GM19238 (cell line): ENCODE measurements at regions not wholly inside any gene's neighbourhood (a gene's known extent, or its start where the extent isn't known, plus 50 kb on each side); places are given as distances from the start of the nearest gene placed in this dataset.

ENCODE experiments used
- DNase-seq: peaks from one replicate; pipeline ENCODE4 v3.0.0; 2011; ENCODE audit warnings: low spot score; ENCODE audit not compliant: insufficient read length

DNA sequence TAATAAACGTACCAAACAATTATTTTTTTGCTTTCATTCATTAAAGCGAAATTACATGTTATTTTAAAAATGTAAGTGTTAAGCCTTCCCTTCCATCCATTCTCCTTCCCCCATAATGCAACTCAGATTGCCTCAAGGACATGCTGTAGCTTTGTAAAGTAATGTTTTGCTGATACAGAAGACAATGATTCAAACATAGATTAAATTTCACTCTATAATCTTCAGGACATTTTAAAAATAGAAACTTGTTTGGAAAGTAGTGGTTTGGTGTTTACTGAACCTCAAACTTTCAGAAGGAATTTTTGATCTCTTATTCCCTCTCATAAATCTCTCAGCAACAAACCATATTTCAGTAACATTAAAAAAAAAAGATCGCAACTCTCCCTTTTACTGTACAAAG lies 350.9 kb upstream of the HSF2 start:
- no peak for DNase-seq

GRCh38 chr6:122049341-122049740 lies 350.1 kb upstream of the HSF2 start:
- no peak for DNase-seq

- DNase-seq: no peak
Observed at GRCh38 chr6:122050242-122050755, 349.2 kb upstream of the HSF2 start.

DNA sequence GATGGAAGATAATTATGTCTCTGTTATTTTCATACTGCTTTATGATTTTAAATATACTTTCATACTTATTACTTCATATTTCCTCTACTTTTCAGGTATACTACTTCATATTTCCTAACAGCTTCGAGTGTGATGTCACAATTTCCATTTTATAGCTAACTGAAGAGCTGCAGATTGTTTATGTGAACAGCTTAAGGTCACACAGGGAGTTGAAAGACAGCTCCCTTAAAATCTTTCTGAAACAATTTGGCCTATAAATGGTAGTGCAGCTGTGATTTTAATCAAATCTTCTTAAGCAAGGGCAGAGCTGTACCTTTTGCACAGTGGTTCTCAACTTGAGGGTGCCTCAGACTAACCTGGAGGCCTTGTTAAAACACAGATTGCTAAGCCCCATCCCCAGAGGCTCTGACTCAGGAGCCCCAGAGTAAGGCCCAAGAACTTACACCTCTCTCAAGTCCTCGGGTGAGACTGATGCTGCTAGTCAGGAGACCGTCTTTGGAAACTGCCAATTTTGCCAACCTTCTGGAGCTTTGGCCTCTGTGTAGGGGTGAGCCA lies 347.0 kb upstream of the HSF2 start:
- DNase-seq: no peak

- DNase-seq: no peak
Observed at GRCh38 chr6:122059918-122060317, 339.5 kb upstream of the HSF2 start.

GRCh38 chr6:122061855-122062254 lies 337.6 kb upstream of the HSF2 start:
- DNase-seq: no peak

DNA sequence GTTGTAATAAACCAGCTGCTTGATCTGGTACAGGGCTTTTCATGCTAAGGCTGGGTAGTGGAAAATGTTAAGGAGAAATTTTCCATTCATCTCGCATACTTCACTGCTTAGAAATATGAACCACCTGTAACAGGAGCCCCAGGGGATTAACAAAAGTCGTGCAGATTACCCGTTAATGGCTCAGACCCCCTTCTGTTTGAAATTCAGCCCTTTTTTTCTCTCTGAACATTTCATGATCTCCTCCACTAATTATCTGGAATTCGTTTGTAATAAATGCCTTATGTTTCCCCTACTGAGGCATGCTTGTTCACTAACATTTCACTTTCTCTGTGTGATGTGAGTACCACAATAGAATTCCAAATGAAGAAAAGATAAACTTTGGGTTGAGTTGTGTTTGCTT lies 336.4 kb upstream of the HSF2 start:
- DNase-seq: no peak

- no peak for DNase-seq
Observed at GRCh38 chr6:122063761-122064160, 335.7 kb upstream of the HSF2 start.

DNA sequence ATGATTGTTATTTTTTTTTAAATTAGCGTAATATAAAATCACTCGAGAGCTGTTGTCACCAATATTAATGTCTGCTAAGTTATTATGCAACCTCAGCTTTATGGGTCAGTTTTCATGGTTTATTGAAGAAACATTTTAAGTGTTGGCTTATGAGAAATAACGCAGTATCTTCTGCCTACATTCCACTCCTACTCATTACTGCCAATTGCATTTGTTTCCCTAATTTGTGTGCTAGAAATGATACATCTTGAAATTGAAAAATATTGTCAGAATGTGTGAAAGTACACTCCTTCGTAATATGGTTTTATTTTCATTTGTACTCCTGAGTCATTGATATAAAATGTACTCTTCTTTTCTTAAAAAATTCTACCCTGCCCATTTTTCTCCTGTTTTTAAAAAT lies 333.3 kb upstream of the HSF2 start:
- DNase-seq: no peak

GRCh38 chr6:122068291-122068769 lies 331.1 kb upstream of the HSF2 start:
- no peak for DNase-seq

DNA sequence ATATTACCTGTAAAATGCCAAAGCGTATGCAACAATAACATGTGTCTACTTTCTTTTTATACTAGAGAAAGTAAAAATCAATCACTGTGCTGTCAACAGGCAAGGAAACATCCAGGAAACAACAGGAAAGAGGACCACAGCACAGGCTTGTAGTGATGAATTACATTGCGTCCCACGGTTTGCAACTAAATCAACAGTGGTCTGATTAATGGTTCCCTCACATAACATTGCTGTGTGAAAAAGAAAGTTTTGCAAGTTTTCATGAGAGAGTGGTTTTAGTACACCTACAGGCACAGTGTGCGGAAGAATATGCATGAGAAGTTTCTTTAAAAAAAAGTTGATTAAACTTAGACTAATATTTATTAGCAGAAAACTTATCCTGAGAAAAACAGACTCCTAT lies 329.5 kb upstream of the HSF2 start:
- no peak for DNase-seq

DNA sequence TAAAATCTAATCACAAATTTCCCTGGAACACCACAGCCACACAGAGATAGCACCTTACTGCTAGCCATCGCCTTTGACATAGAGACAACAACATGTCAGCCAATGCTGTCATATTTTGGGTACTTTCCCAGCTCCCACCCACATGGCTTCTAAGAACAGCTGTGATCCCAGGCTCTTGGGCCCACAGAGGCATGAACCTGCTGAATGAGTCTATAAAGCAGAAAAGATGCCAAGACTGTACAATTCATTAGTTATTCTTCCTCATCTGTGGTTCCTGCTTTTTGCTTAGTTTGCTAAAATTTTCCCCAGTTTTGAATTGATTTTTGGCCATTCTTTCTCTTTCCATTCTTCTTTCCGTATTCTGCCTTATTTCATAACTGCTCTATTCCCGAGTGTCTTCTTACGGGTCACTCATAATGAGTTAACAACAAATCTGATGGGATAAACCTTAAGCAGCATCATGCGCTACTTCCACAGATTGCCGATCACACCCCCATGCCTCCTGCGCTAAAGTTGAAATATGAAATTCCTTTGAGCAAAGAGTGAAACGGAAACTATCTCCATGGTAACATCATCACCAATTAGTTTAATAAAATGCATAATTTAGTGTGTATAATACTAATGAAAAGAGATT lies 327.3 kb upstream of the HSF2 start:
- DNase-seq: no peak

DNA sequence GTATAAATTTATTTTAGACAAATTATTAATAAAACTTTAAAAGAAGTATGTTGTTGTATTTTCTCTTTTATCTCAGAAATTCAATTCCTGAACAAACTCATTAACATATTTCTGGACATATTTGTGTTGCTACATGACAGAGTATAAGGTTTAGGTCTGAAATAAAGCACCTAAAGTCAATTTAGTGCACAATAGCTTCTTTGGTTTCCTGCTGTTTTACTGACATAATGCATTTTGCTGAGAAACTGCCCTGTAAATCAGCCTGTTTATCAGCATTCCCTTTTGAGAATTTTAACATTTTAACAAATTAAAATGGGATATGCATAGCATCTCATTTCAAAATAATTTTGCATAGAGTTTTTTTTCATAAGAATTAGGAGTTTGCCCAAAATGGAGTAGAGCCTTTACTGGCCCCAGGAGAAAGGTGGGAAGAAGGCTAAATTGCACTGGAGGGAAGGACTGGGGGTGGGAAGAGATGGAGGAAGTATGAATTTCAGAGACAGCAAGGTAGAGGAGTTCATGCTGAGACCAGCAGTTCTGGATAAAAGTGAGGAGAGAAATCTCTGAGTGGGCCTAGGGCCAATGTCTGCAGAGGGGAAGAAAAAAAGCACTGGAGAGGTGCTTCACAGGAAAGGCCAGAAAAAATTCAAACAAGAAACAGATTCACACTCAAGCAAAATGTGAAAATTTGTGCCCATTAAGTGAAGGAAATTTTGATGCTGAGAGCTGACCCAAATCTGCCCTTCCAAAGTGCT lies 324.2 kb upstream of the HSF2 start:
- no peak for DNase-seq

DNA sequence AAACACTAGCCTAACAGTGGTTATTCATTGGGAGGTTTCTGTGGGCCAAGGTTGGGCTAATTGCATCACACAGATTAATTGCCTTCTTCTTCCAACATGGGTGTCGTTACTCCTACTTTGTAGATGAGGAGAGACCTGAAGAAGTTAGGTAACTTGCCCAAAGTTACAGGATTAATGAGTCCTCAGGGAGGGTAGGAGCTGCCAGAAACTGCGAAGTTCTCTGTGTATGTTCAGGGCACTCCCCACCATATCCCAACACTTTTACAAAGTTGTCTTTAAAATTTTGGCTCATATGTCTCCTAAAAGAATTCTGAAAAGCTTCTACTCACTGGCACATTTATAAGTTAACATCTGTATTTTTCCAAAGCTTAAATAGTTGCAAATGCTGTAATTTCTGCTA lies 323.5 kb upstream of the HSF2 start:
- DNase-seq: no peak

DNA sequence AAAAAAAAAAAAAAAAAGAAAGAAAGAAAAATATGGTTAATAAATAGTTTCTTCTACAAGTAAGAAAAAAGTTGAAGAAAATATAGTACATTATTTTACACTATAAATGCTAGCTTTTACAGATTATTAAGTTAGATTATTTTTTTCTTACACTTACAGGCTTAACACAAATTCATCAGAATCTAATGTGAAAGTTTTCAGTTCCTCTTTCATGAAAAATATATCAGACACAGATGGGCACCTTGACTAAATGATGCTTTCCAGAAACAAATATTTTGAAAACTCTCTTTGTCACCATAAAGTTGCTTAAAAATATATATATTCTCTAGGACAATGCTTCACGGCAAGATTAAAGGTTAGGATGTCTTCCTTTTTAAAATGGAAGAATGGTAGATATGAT lies 321.8 kb upstream of the HSF2 start:
- no peak for DNase-seq

- no peak for DNase-seq
Observed at GRCh38 chr6:122078481-122078880, 321.0 kb upstream of the HSF2 start.

DNA sequence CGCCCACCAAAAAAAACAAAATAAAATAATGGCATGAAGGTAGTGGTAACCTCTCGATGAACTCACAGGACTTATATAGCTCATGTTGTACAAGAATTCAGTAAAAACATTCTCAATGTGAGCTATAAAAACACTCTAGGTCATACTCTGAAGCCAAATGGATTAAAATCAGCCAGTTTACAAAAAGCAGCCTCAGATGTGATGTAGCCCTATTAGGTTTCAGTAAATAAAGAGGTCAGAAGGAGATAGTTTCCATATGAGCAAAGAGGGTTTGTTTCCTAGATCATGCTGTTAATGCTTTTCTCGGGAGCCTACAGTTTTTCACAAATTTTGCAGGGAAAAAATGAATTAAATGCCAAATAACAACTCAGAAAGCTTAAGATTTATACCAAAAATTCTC lies 319.5 kb upstream of the HSF2 start:
- no peak for DNase-seq

DNA sequence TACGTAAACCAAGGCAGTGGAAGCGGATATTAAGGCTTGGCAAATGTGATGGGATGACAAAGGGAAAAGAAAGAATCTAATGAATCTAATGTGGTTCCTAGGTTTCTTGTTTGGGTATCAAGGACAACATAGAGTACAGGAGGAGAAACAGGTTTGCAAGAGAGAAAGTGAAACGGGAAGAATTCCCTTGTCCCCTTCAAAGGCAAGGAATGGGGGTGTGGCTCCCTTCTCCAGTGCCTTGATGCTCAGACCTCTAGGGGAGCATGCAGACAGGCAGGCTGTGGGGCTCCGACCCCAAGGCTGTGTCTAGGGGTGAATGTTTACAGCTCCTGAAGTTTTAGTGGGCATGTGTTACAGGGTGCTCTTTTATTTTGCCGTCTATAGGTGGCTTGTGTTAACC lies 317.5 kb upstream of the HSF2 start:
- no peak for DNase-seq

- no peak for DNase-seq
Observed at GRCh38 chr6:122082370-122082769, 317.1 kb upstream of the HSF2 start.

GRCh38 chr6:122092366-122092765 lies 307.1 kb upstream of the HSF2 start:
- no peak for DNase-seq

GRCh38 chr6:122098201-122098678 lies 301.2 kb upstream of the HSF2 start:
- no peak for DNase-seq

DNA sequence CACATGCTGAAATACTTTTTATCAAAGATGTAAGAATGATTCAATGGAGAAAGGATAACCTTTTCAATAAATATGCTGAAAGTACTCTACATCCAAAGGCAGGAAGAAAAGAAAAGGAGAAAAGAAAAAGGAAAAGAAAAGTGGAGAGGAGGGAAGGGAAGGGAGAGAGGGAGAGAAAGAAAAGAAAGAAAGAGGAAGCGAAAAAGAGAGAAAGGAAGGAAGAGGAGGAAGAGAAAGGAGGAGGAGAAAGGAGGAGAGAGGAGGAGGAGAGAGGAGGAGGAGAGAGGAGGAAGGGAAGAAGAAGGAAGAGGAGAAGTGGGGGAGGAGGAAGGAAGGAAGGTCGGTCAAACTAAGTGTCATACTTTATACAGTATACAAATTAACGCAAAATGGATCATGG lies 297.4 kb upstream of the HSF2 start:
- no peak for DNase-seq
